GM23338 (cell line): ENCODE measurements at regions not wholly inside any gene's neighbourhood (a gene's known extent, or its start where the extent isn't known, plus 50 kb on each side); places are given as distances from the start of the nearest gene placed in this dataset.

Experiments
- ATAC-seq: fragments of 200-7000 bp; cut with Tn5 transposase; 3 replicates; pipeline ENCODE4 v1.9.1; 2020
- DNase-seq: peaks from one replicate; pipeline ENCODE4 v3.0.0-alpha.2; 2015; ENCODE audit warnings: low spot score
- H2AFZ ChIP-seq: fragments of 200-600 bp; sonication (generic); 2 replicates; pipeline ENCODE4 v1.8.0; 2016; ENCODE audit warnings: antibody characterized with exemption, mild to moderate bottlenecking, moderate library complexity
- H3F3A ChIP-seq: fragments of 200-600 bp; sonication (generic); replicated peaks from 2 replicates; pipeline ENCODE4 v1.8.0; 2017; ENCODE audit warnings: antibody characterized with exemption, mixed run types, low read depth
- H3K27ac ChIP-seq: fragments of 200-600 bp; sonication (generic); 2 replicates; pipeline ENCODE4 v1.6.1; 2016; ENCODE audit warnings: low read depth
- H3K27me3 ChIP-seq: fragments of 200-600 bp; sonication (generic); 2 replicates; pipeline ENCODE4 v1.8.0; 2016; ENCODE audit warnings: mild to moderate bottlenecking, mixed run types, moderate library complexity; ENCODE audit not compliant: insufficient read depth
- H3K36me3 ChIP-seq: fragments of 200-600 bp; sonication (generic); 2 replicates; pipeline ENCODE4 v1.8.0; 2016; ENCODE audit warnings: mild to moderate bottlenecking; ENCODE audit not compliant: insufficient read depth
- H3K4me1 ChIP-seq: fragments of 200-600 bp; sonication (generic); 2 replicates; pipeline ENCODE4 v1.8.0; 2016; ENCODE audit warnings: mild to moderate bottlenecking, moderate library complexity; ENCODE audit not compliant: insufficient read depth
- H3K4me2 ChIP-seq: fragments of 200-600 bp; sonication (generic); 2 replicates; pipeline ENCODE4 v1.7.1; 2017; ENCODE audit warnings: mixed run types
- H3K4me3 ChIP-seq: fragments of 200-600 bp; sonication (generic); 2 replicates; pipeline ENCODE4 v1.6.1; 2016; ENCODE audit warnings: mixed run types
- H3K79me2 ChIP-seq: fragments of 200-600 bp; sonication (generic); replicated peaks from 2 replicates; pipeline ENCODE4 v1.8.0; 2017; ENCODE audit warnings: mild to moderate bottlenecking; ENCODE audit not compliant: insufficient read depth
- H3K9me2 ChIP-seq: fragments of 200-600 bp; sonication (generic); 2 replicates; pipeline ENCODE4 v1.8.0; 2017; ENCODE audit not compliant: insufficient read depth
- H4K20me1 ChIP-seq: fragments of 200-600 bp; sonication (generic); replicated peaks from 2 replicates; pipeline ENCODE4 v1.8.0; 2017; ENCODE audit warnings: mild to moderate bottlenecking; ENCODE audit not compliant: insufficient read depth
- H3K27ac Mint-ChIP-seq: 2 replicates; pipeline ENCODE4 v1.8.0; 2020; ENCODE audit warnings: inconsistent platforms, mild to moderate bottlenecking, moderate library complexity, mixed read lengths
- H3K27me3 Mint-ChIP-seq: 3 replicates; pipeline ENCODE4 v1.8.0; 2022; ENCODE audit warnings: low read depth, mild to moderate bottlenecking, moderate library complexity, mixed read lengths, inconsistent platforms; ENCODE audit not compliant: insufficient read depth, poor library complexity
- H3K36me3 Mint-ChIP-seq: 3 replicates; pipeline ENCODE4 v1.8.0; 2021; ENCODE audit warnings: low read depth, mild to moderate bottlenecking, inconsistent platforms, moderate library complexity, mixed read lengths
- H3K4me1 Mint-ChIP-seq: 3 replicates; pipeline ENCODE4 v1.8.0; 2020; ENCODE audit warnings: mild to moderate bottlenecking, inconsistent platforms, mixed read lengths
- H3K4me3 Mint-ChIP-seq: 3 replicates; pipeline ENCODE4 v1.8.0; 2021; ENCODE audit warnings: moderate library complexity, mild to moderate bottlenecking, inconsistent platforms, mixed read lengths
- H3K9me3 Mint-ChIP-seq: 3 replicates; pipeline ENCODE4 v1.8.0; 2020; ENCODE audit warnings: moderate library complexity, mild to moderate bottlenecking, inconsistent platforms, mixed read lengths
- CREB1 ChIP-seq: fragments of 250-450 bp; sonication (Bioruptor Pico); IDR thresholded peaks from 2 replicates; pipeline ENCODE4 v1.5.0; 2020; ENCODE audit warnings: low read depth, mild to moderate bottlenecking, moderate library complexity
- NANOG ChIP-seq: IDR thresholded peaks from 2 replicates; pipeline ENCODE4 v1.6.1; 2016; ENCODE audit warnings: antibody characterized with exemption, borderline replicate concordance
- REST ChIP-seq: IDR thresholded peaks from one replicate; pipeline ENCODE4 v1.6.1; 2018; ENCODE audit warnings: antibody characterized with exemption; ENCODE audit not compliant: unreplicated experiment
- ZNF462 ChIP-seq: fragments of 250-450 bp; sonication (Bioruptor Pico); IDR thresholded peaks from 2 replicates; pipeline ENCODE4 v1.5.0; 2020; ENCODE audit warnings: mild to moderate bottlenecking, moderate library complexity

- no peak for TF ChIP-seq REST
Observed at GRCh38 chr11:122487669-122488068, 167.9 kb upstream of the UBASH3B start (continued).

GRCh38 chr11:122486793-122487495 is 168.6 kb upstream of the UBASH3B start:
- Histone ChIP-seq H2AFZ (peak overlapping the region; percentile 72; the same call in 1 of the 2 replicates), H3K27me3 (no peaks in the 10 kb centered on the region), H4K20me1 (no peaks in the 10 kb centered on the region), H3F3A (no peaks in the 10 kb centered on the region), H3K79me2 (no peaks in the 10 kb centered on the region), H3K4me2 (no peak overlapping the region), H3K27ac (no peak overlapping the region), H3K36me3 (no peaks in the 10 kb centered on the region), H3K9me2 (no peaks in the 10 kb centered on the region), H3K4me3 (no peak overlapping the region), H3K4me1 (no peaks in the 10 kb centered on the region)
- no peak for TF ChIP-seq NANOG
- TF ChIP-seq CREB1 (CRISPR knock-in tag): no peak
- TF ChIP-seq ZNF462 (CRISPR knock-in tag): peak; percentile 10; the same call in 1 of the 2 replicates
- Mint-ChIP-seq H3K4me1 (no peaks in the 10 kb centered on the region; the same call in 2 of the 3 replicates), H3K36me3 (no peaks in the 10 kb centered on the region), H3K9me3 (peaks cover 5% of the 10 kb centered on the region; the same call in 1 of the 3 replicates), H3K27ac (no peak overlapping the region), H3K4me3 (no peak overlapping the region), H3K27me3 (no peaks in the 10 kb centered on the region)
- ATAC-seq (peak; percentile 68), DNase-seq (peak; percentile 65)
